GM18520 (cell line): ENCODE measurements at regions not wholly inside any gene's neighbourhood (a gene's known extent, or its start where the extent isn't known, plus 50 kb on each side); places are given as distances from the start of the nearest gene placed in this dataset.

Experiments
- ATAC-seq: cut with Tn5 transposase; IDR thresholded peaks from one replicate; pipeline ENCODE4 v1.9.1; 2021; ENCODE audit not compliant: unreplicated experiment

- no peak for ATAC-seq
Observed at GRCh38 chr7:47724335-47724982, 142.5 kb upstream of the TNS3 start.

DNA sequence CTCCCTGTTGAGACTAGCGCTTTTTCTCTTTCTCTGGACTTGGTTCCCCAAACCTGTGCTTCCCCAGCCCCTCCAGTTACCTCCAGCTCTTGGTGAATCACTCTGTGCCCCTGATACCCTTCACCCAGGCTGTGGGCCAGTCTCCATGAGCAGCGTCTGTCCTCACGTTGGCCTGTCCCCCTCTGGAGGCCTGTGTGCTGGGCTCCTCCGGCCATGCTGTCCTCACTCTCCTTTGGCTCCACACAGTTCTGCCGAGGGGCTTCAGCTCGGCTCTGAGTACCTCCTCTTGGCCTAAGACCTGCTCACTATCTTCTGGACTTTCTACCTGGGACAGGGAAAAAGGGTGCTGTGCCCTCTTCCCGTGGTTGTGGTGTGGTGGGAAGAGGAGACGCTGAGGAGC, 140.2 kb upstream of the TNS3 start:
- ATAC-seq: no peak

- no peak for ATAC-seq
Observed at GRCh38 chr7:47721670-47722069, 139.8 kb upstream of the TNS3 start.

DNA sequence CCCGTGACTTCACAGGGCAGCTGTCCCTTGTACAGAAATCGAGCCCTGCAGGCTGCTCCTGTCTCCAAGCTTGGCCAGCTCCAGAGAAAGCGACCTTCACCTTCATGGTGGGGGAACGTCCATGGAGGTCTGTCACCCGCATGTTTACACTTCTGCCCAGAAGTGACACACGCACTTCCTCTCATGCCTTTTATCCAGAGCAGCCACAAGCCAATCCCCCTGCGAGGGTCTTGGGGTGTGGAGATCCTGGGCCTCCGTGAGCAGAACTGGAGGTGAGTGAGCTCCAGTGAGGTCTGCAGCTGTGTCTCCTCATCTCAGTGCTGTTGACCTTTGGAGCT, 139.0 kb upstream of the TNS3 start:
- ATAC-seq: no peak

DNA sequence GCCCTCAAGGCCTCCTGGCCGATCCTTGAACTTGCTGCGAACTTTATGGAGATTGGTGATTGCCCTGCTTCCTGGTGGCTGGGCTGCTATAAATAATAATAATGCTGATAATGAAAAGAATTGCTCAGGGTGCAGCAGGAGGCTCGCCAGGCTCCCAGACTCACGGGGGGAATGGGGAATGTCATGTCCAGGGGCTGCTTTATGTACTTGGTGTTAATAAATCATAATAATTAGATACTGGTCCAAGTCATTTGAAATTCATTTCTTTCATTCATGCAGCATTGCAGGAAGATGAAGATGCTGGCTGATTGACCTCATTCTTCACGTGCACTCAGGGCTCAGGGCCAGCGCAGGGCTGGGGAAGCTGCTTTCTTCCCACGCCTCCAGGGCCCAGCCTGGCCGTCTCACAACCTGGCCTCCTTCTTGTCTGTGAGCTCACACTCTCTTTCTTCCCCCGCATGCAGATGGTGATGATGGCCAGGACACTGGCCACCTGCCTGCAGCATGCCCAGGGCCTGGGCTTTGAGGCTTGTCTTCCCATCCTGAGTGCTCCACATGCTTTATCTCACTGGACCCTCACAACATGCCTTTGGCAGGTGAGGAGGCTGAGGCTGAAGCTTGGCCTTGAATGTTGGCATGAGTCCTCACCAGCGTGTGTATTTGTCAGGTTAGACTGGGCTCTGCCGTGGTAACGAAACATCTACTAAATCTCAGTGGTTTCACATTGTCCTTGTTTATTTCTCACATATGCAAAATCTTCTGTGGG, 138.4 kb upstream of the TNS3 start:
- peak; percentile 62 for ATAC-seq

GRCh38 chr7:47719675-47720074, 137.8 kb upstream of the TNS3 start:
- ATAC-seq: no peak

DNA sequence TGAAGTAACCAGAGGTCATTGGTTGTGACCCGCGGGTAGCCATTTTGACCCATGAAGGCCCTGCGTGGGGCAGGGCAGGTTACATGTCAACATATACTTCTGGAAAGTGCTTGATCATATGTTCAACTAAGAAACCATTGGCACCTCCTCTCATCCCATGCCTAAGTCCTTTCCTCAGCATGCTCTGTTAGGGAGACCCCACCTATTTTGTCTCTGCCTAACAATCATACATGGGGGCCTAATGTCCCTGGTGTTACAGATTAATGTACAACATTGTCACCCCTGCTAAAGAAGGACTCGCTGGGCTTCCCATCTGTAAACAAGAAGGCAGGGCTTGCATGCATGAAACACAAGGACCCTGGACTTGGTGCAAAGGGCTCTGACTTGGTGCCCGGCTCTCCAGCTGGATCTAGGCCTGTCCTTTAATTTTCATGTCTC, 133.7 kb upstream of the TNS3 start:
- ATAC-seq: no peak

DNA sequence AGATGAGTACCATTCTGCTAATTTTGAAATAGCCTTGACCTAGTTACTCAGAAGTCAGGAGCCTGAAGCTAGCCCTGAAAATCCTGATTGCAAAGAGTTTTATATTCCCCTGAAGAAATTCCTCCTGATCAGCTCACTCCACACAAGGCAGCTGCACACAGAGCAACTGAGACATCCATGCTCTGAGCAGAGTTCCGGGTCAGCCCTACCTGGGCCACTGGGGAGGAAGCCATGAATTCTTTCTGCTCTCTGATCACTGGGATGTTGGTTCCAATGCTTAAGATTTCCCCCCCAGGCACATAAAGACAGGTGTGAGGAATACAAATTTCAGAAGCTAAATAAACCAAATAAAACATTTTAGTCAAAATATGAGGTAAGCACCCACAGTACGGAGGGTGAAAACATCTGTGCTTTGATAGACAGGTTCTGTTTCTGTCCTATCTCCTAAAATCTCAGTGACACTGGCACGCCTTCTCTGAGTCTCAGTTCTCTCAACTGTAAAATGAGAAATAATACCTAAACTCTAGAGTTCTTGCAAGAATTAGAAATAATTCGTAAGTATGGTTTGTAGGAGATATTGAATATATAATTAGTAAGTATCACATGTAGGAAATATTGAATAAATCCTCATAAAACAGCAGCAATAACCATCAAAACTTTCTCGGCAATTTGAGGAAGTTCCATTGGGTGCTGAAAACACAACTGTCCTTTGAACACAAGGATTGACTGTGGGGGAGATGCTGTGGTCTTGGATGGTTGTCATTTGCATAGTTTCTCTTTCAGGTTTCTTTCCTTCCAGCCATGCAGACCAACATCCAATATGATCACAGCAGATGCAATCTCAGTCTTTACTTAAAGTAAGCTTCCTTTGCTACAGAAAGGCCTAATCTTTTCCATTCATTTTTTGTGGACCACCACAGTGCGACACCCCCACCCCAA, 133.0 kb upstream of the TNS3 start:
- ATAC-seq: peak; percentile 80

DNA sequence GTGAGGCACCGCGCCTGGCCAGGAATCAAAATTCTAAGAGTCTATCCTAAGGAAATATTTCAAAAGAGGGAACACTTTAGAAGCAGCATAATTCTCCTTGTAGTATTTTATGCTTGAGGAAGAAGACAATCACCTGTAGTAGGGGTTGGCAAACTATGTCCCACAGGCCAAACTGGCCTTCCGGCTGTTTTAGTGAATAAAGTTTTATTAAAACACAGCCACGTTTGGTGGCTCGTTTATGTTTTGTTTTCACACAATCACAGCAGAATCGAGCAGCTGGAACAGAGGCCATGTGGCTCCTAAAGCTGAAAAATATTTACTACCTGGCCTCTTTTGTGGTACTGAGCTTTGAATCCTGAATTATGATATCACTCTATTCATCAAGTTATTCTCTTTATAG, 131.7 kb upstream of the TNS3 start:
- no peak for ATAC-seq

- no peak for ATAC-seq
Observed at GRCh38 chr7:47712416-47712815, 130.5 kb upstream of the TNS3 start.

GRCh38 chr7:47711776-47712175, 129.9 kb upstream of the TNS3 start:
- no peak for ATAC-seq

DNA sequence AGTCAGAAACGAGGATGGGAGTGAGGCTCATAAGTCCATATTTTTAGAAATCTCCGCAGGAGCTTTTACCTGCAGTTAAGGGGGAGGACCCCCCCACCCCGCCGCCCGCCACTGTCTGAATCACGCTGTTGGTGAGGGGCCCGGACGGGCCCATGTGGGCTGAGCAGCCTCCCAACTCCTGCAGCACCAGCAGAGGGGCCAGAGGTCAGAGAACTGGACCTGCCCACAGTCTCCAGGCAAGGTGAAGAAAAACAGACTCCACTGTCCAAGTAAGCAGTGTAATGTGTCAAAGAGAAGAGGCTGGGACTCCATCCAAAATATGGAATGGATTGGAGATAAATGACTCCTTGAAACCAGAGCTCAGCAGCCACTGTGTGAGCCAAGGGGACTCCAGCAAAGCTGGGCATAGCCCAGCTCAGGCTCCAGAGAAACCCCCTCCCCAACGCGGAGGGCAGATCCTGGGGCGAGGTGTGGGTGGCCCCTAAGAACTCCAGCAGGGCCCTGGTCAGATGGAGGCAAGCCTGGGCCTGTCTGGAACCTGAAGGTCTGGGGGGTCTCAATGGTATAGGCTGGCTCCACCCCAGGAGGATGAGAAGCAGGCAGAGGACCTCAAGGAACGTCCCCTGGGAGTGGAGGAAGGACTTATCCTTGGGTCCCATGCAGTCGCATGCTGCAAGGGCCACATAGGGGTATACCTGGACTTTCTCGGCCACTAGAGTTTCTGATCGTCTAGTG, 128.5 kb upstream of the TNS3 start:
- ATAC-seq: no peak

DNA sequence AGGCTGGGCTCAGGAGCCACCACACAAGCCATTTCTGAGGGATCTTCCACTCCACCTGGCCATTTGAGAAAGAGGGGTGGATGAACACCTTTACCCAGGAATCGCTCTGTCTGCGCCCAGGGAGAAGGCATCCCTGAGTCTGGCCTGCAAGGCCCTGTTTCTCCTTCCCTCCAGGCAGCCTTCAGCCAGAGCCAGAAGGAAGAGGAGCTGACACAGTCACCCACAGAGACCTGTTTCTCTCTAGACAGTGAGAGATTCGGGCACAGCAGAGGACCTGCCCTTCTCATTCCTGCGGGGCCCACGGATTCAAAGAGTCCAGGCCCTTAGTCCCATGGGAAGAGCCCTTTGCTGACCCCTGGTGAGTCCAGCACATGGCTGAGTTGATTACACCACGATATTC, 127.5 kb upstream of the TNS3 start:
- no peak for ATAC-seq

DNA sequence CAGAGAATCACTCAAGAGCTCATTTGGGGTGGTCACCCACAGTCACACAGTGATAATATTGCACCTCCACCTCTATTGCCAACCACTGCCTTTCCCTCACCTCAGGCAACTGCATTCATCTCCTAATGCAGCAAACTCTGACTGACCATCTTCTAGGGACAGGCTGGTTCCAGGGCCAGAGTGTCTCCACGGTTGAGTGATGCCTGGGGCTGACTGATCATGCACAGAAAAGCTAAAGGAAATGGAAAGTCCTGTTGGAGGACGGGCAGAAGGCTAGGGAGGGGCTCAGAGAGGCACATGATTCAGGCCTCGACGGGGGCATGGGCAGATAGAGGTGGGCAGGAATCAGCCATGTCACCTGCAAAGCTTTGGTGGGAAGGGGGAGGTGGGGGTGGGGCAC, 127.1 kb upstream of the TNS3 start:
- no peak for ATAC-seq

GRCh38 chr7:47707583-47707982, 125.7 kb upstream of the TNS3 start:
- ATAC-seq: no peak

- no peak for ATAC-seq
Observed at GRCh38 chr7:47704936-47705335, 123.0 kb upstream of the TNS3 start.

DNA sequence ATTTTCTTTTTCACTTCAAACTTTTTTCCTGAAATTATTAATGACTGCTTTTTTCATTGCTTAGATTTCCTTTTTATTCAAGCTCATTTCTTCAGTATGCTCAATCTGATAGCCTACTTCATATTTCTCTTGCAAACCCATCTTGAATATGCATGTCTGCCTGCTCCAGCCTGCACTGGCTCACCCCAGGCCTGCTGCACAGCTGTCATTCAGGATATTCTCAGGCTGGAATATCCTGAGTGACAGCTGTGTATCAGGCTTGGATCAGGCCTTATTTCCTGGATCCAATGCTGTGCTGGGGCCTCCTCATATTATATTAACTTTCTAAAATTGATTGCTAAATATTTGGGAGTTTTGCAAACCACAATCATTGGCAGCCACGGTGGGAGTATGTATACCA, 120.2 kb upstream of the TNS3 start:
- ATAC-seq: no peak

DNA sequence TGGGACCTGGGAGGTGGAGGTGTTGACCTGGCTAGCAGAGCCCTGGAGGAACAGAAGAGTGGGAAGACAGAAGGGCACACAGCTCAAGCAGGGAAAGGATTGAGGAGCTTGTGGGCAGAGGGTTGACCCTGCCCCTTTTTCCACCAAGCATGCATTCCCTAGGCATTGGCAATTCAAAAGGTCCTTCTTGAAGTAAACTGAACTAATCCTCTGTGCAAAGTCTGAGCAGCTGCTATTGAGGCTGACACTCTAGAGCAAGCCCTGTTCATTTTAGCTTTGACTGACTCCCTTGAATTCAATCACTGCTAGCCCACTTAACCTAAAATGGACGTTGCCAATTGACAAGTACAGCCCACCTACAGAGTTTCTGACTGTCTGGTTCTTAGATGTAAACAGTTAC, 116.5 kb upstream of the TNS3 start:
- ATAC-seq: no peak

- ATAC-seq: no peak
Observed at GRCh38 chr7:47697543-47697942, 115.6 kb upstream of the TNS3 start.

DNA sequence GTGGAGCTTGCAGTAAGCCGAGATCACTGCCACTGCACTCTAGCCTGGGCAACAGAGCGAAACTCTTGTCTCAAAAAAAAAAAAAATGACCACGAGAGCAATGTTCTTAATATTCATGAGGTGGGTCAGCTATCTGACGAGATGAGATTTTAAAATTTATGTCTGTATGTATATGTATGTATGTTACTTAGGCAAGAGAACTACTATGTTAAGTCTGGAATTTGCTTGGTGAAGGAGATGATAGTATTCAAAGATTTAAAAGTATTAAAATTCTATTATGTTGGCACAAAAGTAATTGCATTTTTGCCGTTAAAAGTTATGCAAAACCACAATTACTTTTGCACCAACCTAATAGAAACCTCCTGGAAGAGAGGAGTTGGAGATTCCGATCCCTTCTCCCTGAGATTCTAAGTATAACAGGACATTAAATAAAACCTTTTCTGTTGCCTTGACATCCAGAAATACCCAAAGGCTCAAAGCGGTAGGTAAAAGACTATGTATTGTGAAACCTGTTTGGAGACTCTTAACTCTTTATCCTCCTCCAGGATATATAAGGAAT, 114.3 kb upstream of the TNS3 start:
- no peak for ATAC-seq

DNA sequence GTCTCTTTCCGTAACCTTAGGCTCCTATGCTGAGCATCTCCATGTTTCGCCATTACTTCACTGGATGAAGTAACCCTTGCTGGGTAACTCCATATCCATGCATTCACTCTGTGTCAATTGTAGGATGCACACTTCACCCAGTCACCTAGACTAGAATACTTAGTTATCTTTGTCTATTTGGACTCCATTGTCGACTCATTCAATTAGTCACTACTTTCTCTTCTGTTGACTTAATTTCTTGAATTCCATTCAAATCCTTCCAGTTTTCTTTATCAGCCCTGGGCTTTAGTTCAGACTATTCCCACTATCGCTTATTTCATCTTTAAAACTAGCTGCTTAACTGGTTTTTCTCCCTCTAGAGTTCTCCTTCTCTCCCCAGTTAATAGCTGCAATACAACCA, 111.3 kb upstream of the TNS3 start:
- ATAC-seq: no peak
